HCT116 (cell line): ENCODE measurements at regions not wholly inside any gene's neighbourhood (a gene's known extent, or its start where the extent isn't known, plus 50 kb on each side); places are given as distances from the start of the nearest gene placed in this dataset.

ENCODE experiments used
- ATAC-seq: fragments of 200-7000 bp; cut with Tn5 transposase; 2 replicates; pipeline ENCODE4 v1.9.1; 2020; ENCODE audit warnings: mild to moderate bottlenecking, moderate library complexity
- BruUV-seq: library from RNA; stranded (reverse); fragments of 400-500 nt; replicated peaks from 2 replicates; lab custom pipeline; 2021; lab: Mats Ljungman, UMichigan
- CTCF ChIA-PET: fragments of 300-600 bp; sonication (Branson Sonifier 250); formaldehyde crosslinking; loops from one replicate; lab custom pipeline; 2021; ENCODE audit warnings: antibody characterized with exemption; lab: Charles Lee
- POLR2A ChIA-PET: fragments of 300-600, 350-600 bp; sonication (Branson Sonifier 250); formaldehyde crosslinking; loops from one replicate; lab custom pipeline; 2021; ENCODE audit warnings: antibody characterized with exemption; lab: Charles Lee
- RAD21 ChIA-PET, 2 experiments: fragments of 300-600 bp; sonication (Branson Sonifier 250); formaldehyde crosslinking; loops; one replicate each; lab custom pipeline; 2023; ENCODE audit warnings: low total read pairs in 2 of 2; ENCODE audit not compliant: uncharacterized antibody in 2 of 2, unreplicated experiment in 2 of 2, low non-redundant PET in 1 of 2; lab: Charles Lee
- DNase-seq: peaks from one replicate; pipeline ENCODE4 v3.0.0-alpha.2; 2010; ENCODE audit warnings: low read depth, low spot score
- H2AFZ ChIP-seq: fragments of 200-600 bp; shearing (Covaris generic), sonication (generic); 2 replicates; pipeline ENCODE4 v1.6.1; 2017; ENCODE audit warnings: low read depth, mixed run types, mixed read lengths, antibody characterized with exemption, low read length; ENCODE audit not compliant: poor library complexity, severe bottlenecking
- H3K27ac ChIP-seq: 2 replicates; pipeline ENCODE4 v1.5.1; 2012; ENCODE audit warnings: low read depth, low read length
- H3K27me3 ChIP-seq: fragments of 200-600 bp; sonication (generic); 2 replicates; pipeline ENCODE4 v1.6.1; 2016; ENCODE audit warnings: mixed run types, low read length, mixed read lengths; ENCODE audit not compliant: insufficient read depth
- H3K36me3 ChIP-seq, 2 experiments: fragments of 200-500 bp in 1 of 2; fragments of 200-600 bp in 1 of 2; sonication (Bioruptor generic) in 1 of 2; sonication (generic) in 1 of 2; 2 replicates each; pipeline versions ENCODE4 v1.5.1 to v1.6.1; 2014 to 2016; ENCODE audit warnings: low read length in 2 of 2, inconsistent platforms in 1 of 2, mixed read lengths in 1 of 2, mixed run types in 1 of 2; ENCODE audit not compliant: insufficient read depth in 2 of 2, control insufficient read depth in 1 of 2
- H3K4me1 ChIP-seq, 2 experiments: fragments of 200-600 bp in 1 of 2; sonication (generic) in 1 of 2; 2 replicates each; pipeline versions ENCODE4 v1.5.1 to v1.6.1; 2012 to 2017; ENCODE audit warnings: low read length in 2 of 2, inconsistent platforms in 1 of 2, mild to moderate bottlenecking in 1 of 2, mixed read lengths in 1 of 2, mixed run types in 1 of 2, moderate library complexity in 1 of 2; ENCODE audit not compliant: insufficient read depth in 2 of 2, control insufficient read depth in 1 of 2
- H3K4me2 ChIP-seq: fragments of 200-600 bp; sonication (generic); 2 replicates; pipeline ENCODE4 v1.6.1; 2017; ENCODE audit warnings: mixed run types, low read length, mixed read lengths
- H3K4me3 ChIP-seq, 2 experiments: fragments of 200-600 bp in 1 of 2; sonication (generic) in 1 of 2; replicated peaks in 1 of 2; 2 replicates each; pipeline ENCODE4 v1.5.1; 2011 to 2016; ENCODE audit warnings: low read length in 2 of 2, control low read depth in 1 of 2, low read depth in 1 of 2, mild to moderate bottlenecking in 1 of 2, mixed read lengths in 1 of 2, mixed run types in 1 of 2
- H3K79me2 ChIP-seq: fragments of 200-600 bp; sonication (generic); 2 replicates; pipeline ENCODE4 v1.6.1; 2017; ENCODE audit warnings: mild to moderate bottlenecking, mixed run types, low read length, moderate library complexity, mixed read lengths; ENCODE audit not compliant: insufficient read depth
- H3K9ac ChIP-seq: fragments of 200-600 bp; sonication (generic); 2 replicates; pipeline ENCODE4 v1.6.1; 2016; ENCODE audit warnings: low read length, mixed read lengths
- H3K9me2 ChIP-seq: fragments of 200-600 bp; sonication (generic), shearing (Covaris generic); 2 replicates; pipeline ENCODE4 v1.6.1; 2017; ENCODE audit warnings: mixed run types, mild to moderate bottlenecking, moderate library complexity; ENCODE audit not compliant: insufficient read depth
- H3K9me3 ChIP-seq, 2 experiments: fragments of 200-500 bp in 1 of 2; fragments of 200-600 bp in 1 of 2; sonication (Bioruptor generic) in 1 of 2; sonication (generic) in 1 of 2; 2 replicates each; pipeline ENCODE4 v1.6.1; 2014 to 2017; ENCODE audit warnings: low read length in 2 of 2, mixed read lengths in 2 of 2, inconsistent platforms in 1 of 2, low read depth in 1 of 2, mild to moderate bottlenecking in 1 of 2, mixed run types in 1 of 2, moderate library complexity in 1 of 2; ENCODE audit not compliant: control insufficient read depth in 1 of 2, insufficient read depth in 1 of 2
- H4K20me1 ChIP-seq: fragments of 200-600 bp; sonication (generic), shearing (Covaris generic); 2 replicates; pipeline ENCODE4 v1.6.1; 2017; ENCODE audit warnings: mixed run types, mild to moderate bottlenecking, moderate library complexity; ENCODE audit not compliant: insufficient read depth
- CBX3 ChIP-seq: IDR thresholded peaks from 2 replicates; pipeline ENCODE4 v1.6.1; 2012; ENCODE audit warnings: low read depth
- CEBPB ChIP-seq: IDR thresholded peaks from 2 replicates; pipeline ENCODE4 v1.6.1; 2012; ENCODE audit warnings: low read depth
- CTCF ChIP-seq, 3 experiments: fragments of 200-600 bp in 1 of 3; sonication (generic) in 1 of 3; IDR thresholded peaks in 2 of 3; conservative IDR thresholded peaks in 1 of 3; 2 replicates each; pipeline ENCODE4 v1.5.1; 2012 to 2017; ENCODE audit warnings: low read depth in 2 of 3, low read length in 2 of 3, antibody characterized with exemption in 1 of 3, borderline replicate concordance in 1 of 3, control low read depth in 1 of 3, mild to moderate bottlenecking in 1 of 3, mixed read lengths in 1 of 3, mixed run types in 1 of 3, moderate library complexity in 1 of 3; ENCODE audit not compliant: insufficient read depth in 1 of 3
- EZH2phosphoT487 ChIP-seq: fragments of 200-600 bp; IDR thresholded peaks from 2 replicates; pipeline ENCODE4 v1.6.1; 2018; ENCODE audit warnings: antibody characterized with exemption, borderline replicate concordance
- FOSL1 ChIP-seq: IDR thresholded peaks from 2 replicates; pipeline ENCODE4 v1.6.1; 2012; ENCODE audit warnings: low read depth
- JUND ChIP-seq: IDR thresholded peaks from 2 replicates; pipeline ENCODE4 v1.6.1; 2012
- MAX ChIP-seq: IDR thresholded peaks from 2 replicates; pipeline ENCODE4 v1.6.1; 2012
- POLR2AphosphoS5 ChIP-seq: IDR thresholded peaks from 2 replicates; pipeline ENCODE4 v1.6.1; 2011; ENCODE audit warnings: mild to moderate bottlenecking, low read depth, low read length, moderate library complexity
- REST ChIP-seq: IDR thresholded peaks from 2 replicates; pipeline ENCODE4 v1.6.1; 2012; ENCODE audit warnings: low read depth
- SIN3A ChIP-seq: IDR thresholded peaks from 2 replicates; pipeline ENCODE4 v1.6.1; 2012; ENCODE audit warnings: low read depth
- TCF7L2 ChIP-seq: IDR thresholded peaks from 2 replicates; pipeline ENCODE4 v1.7.0; 2011; ENCODE audit warnings: borderline replicate concordance, inconsistent platforms; ENCODE audit not compliant: insufficient read depth, insufficient read length; ENCODE audit errors: extremely low read depth
- YY1 ChIP-seq: IDR thresholded peaks from 2 replicates; pipeline ENCODE4 v1.6.1; 2011; ENCODE audit warnings: low read length, low read depth, moderate library complexity, mild to moderate bottlenecking; ENCODE audit not compliant: insufficient replicate concordance; ENCODE audit errors: extremely low read depth
- intact Hi-C: fragments of 100-400 bp; cut with micrococcal nuclease; formaldehyde crosslinking; loops from 2 replicates; pipeline ENCODE4 v1.10.0; 2022
- TF ChIP-seq, protein P1 (sequence below): IDR thresholded peaks from 2 replicates; pipeline ENCODE4 v1.6.1; 2011; ENCODE audit warnings: mild to moderate bottlenecking, low read length, moderate library complexity; ENCODE audit not compliant: insufficient replicate concordance; ENCODE audit errors: extremely low read depth

DNA sequence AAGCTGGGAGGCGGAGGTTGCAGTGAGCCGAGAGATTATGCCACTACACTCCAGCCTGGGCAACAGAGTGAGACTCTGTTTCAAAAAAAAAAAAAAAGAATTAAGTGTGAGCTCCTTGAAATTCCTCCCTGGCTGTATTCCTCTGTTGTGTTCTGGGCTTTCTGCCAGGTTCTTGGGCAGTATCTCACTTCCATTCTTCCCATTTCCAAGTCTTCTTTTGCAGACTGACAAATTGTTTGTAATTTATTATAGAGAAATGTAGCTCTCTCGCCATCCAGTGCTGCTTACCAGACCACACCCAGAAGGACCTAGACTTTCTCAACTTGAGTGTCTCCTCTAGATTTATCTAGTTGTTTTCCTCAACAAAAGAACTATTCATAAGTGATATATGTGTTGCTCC, 105.0 kb upstream of the ADGRL2 start:
- intact Hi-C loops = no loop called here
- Histone ChIP-seq H3K9ac (no peak overlapping the region), H3K4me1 (no peaks in the 10 kb centered on the region), H3K36me3 (no peaks in the 10 kb centered on the region), H4K20me1 (no peaks in the 10 kb centered on the region), H3K9me3 (no peaks in the 10 kb centered on the region), H3K27me3 (no peaks in the 10 kb centered on the region), H3K4me2 (no peak overlapping the region), H3K27ac (no peak overlapping the region), H3K9me2 (no peaks in the 10 kb centered on the region), H3K4me3 (no peak overlapping the region), H2AFZ (no peak overlapping the region), H3K79me2 (no peaks in the 10 kb centered on the region)
- DNase-seq (no peak), ATAC-seq (no peak)
- POLR2A ChIA-PET = no interaction called here
- BruUV-seq = no TSS peak
- TF ChIP-seq, protein P1, sequence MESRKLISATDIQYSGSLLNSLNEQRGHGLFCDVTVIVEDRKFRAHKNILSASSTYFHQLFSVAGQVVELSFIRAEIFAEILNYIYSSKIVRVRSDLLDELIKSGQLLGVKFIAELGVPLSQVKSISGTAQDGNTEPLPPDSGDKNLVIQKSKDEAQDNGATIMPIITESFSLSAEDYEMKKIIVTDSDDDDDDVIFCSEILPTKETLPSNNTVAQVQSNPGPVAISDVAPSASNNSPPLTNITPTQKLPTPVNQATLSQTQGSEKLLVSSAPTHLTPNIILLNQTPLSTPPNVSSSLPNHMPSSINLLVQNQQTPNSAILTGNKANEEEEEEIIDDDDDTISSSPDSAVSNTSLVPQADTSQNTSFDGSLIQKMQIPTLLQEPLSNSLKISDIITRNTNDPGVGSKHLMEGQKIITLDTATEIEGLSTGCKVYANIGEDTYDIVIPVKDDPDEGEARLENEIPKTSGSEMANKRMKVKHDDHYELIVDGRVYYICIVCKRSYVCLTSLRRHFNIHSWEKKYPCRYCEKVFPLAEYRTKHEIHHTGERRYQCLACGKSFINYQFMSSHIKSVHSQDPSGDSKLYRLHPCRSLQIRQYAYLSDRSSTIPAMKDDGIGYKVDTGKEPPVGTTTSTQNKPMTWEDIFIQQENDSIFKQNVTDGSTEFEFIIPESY = no peak
- no peak for TF ChIP-seq CTCF (IDR thresholded peaks at IDR 0.05 in 2 of 3, conservative IDR thresholded peaks at IDR 0.05 in 1 of 3; ENCODE audit: borderline replicate concordance in 1 of 3, insufficient read depth in 1 of 3, low read depth in 2 of 3, low read length in 2 of 3)
- no peak for TF ChIP-seq FOSL1
- TF ChIP-seq JUND = no peak
- TF ChIP-seq MAX = no peak
- TF ChIP-seq CBX3 = no peak
- TF ChIP-seq EZH2phosphoT487 = no peak
- no peak for TF ChIP-seq SIN3A
- TF ChIP-seq REST = no peak
- no peak for TF ChIP-seq POLR2AphosphoS5
- no peak for TF ChIP-seq YY1
- TF ChIP-seq CEBPB = no peak
- no peak for TF ChIP-seq TCF7L2
- RAD21 ChIA-PET = no interaction called here
- CTCF ChIA-PET = no interaction called here
